Esophagus squamous epithelium (tissue), 4 donors: ENCODE measurements at regions not wholly inside any gene's neighbourhood (a gene's known extent, or its start where the extent isn't known, plus 50 kb on each side); places are given as distances from the start of the nearest gene placed in this dataset.

Experiments used
- CTCF ChIP-seq, 6 experiments: fragments of 450-650 bp in 4 of 6; fragments of 200-600 bp in 2 of 6; sonication (generic) in 2 of 6; IDR thresholded peaks; one replicate each; pipeline ENCODE4 v1.5.1; 2016 to 2019; ENCODE audit warnings: antibody characterized with exemption in 6 of 6, mild to moderate bottlenecking in 4 of 6, moderate library complexity in 4 of 6
- POLR2A ChIP-seq, 4 donors: fragments of 450-650 bp; IDR thresholded peaks; one replicate each; pipeline ENCODE4 v1.6.1; 2017; ENCODE audit warnings: antibody characterized with exemption in 4 of 4, mild to moderate bottlenecking in 4 of 4, moderate library complexity in 3 of 4

GRCh38 chr4:101696276-101697010 is 94.1 kb upstream of the BANK1 start:
- no peak for TF ChIP-seq CTCF (IDR thresholded peaks at IDR 0.05)
- TF ChIP-seq POLR2A (IDR thresholded peaks at IDR 0.05), result no peak
